ENCODE measurements at regions not wholly inside any gene's neighbourhood (a gene's known extent, or its start where the extent isn't known, plus 50 kb on each side); places are given as distances from the start of the nearest gene placed in this dataset.
"Not testable (repeated sequence)": the region's sequence is repeated elsewhere in the genome, so short reads cannot be mapped to it uniquely, and the experiment has no call there.

DNA sequence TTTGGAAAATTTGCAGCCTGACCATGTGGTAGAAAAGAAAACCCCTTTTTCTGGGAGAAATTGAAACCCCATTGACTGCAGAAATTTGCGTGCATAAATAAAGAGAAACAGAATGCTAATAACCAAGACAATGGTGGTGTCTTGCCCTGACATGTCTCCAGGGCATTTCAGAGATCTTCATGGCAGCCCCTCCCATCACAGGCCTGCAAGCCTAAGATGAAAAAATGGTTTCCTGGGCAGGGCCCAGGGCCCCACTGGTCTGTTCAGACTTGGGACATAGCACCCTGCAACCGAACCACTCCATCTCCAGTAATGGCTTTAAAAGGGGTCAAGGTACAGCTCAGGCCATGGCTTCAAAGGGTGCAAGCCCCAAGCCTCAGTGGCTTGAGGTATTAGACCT is 71.6 kb upstream of the SGIP1 start:
- no peak for DNase-seq

DNA sequence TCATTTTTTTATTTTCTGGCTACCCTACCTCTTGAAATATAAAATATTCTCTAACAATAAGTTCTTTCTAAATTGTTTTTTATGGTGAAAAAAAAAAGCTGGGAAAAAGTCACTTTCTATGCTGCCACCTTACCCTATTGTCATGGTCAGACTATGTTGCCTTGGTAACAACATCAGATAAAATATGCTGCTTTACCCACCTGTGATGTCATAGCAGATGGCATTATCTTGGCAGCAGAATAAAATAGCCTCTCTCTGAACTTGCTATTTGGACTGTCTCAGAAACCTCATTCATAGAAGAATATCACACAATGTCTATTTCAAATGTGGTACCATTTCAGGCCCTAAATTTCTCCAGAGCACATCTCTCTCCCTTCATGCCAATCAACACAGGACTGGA is 69.6 kb upstream of the SGIP1 start:
- DNase-seq = no peak

DNA sequence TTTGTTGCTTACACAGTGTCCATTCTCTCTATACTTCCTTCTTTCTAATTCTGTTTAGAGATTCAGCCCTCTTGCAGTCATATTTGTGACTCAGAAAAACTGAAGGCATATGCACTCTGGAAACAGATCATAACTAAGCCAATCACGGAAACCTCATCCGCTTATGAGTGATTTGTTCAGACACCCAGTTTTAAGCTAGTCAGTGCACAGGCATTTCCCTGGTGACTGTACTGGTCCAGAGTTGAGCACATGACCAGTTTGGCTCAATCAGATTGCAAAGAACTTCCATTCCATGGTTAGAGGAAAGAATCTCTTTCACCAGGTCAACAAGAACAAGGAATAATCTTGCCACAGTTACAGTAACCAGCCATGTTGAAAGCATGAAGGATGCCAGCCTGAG is 69.2 kb upstream of the SGIP1 start:
- no peak for DNase-seq

DNA sequence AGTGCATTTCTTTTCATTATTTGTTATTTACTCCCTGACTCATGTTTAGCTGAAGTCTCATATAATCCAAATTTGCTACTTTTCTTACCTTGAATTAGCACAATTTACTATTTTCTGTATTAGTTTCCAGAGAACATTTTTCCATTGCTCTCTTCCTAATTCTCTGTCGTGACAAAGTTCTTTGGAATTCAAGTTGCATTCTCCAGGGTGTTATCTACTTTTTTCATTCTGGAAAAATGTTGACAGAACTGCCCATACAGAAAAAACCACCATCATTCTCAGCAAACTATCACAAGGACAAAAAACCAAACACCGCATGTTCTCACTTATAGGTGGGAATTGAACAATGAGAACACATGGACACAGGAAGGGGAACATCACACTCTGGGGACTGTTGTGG is 67.3 kb upstream of the SGIP1 start:
- DNase-seq = not testable (repeated sequence)

DNA sequence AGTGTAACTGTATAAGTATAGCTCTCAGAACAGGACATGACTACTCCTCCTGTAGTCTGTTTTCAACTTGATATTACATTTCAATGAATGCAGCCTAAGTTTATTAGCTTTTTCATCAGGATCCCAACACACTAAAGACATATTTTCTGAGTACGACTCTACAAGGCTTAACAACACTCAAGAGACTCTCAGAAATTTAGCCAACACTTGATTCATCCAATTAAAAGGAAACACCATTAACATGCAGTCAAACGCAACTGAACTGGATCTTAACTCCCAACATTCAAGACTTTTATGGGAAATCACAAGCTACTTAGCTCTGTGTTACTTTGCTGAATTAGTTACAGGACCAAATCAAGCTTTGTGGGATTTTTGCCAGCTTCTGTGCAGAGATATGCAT is 65.2 kb upstream of the SGIP1 start:
- no peak for DNase-seq

DNA sequence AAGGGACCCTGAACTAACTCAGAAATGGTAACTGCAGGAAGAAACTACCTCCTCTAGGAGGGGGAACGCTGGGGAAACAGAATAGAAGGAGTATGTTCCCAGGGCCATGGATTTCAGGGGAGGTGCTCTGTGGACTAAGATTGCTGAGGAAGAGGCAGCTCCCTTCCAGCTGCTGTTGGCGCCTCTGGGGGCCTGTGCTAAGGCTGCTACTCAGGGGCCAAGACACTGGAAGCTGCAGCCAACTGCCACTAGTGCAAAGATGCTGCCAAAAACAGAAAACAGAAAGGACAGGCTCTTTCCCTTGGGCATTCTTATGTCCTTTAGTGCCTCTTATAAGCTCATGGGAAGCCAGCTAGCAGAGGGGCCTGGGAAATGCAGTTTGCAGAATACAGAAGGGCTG is 58.0 kb upstream of the SGIP1 start:
- no peak for DNase-seq

DNA sequence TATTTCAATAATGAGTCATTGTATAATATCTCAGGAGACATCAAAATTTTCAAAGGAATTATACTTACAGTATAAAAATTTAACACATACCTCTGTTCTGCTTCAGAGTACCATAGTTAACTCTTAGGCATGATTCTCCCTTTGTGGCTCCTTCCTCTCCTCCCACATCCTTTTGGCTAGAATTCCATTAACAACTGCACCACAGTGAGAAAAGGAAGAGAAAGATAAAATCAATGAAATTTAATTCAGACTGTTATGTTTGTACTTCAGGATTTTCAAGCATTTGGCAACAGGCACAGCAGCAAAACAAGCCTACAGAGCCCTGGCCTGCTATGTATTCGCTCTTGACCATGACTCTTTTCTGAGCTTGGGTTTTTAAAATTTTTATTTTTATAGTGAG is 57.2 kb upstream of the SGIP1 start:
- no peak for DNase-seq

DNA sequence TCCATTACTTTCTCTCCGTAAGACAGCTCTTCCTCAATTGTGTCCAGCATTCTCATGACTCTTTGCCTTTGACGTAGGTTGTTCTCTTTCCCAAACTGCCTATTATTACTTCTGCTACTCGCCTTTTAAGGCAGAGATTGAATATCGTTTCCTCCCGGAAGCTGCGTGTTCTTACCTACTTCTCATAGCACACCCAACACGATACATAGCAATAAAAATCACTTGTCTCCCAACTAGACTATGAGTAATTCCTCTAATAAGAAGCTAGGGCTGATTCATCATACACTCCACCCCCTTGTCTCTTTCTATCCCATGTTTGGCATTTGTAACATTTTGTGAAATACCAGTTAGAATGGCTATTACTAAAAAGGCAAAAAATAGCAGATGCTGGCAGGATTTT is 55.8 kb upstream of the SGIP1 start:
- no peak for DNase-seq

DNA sequence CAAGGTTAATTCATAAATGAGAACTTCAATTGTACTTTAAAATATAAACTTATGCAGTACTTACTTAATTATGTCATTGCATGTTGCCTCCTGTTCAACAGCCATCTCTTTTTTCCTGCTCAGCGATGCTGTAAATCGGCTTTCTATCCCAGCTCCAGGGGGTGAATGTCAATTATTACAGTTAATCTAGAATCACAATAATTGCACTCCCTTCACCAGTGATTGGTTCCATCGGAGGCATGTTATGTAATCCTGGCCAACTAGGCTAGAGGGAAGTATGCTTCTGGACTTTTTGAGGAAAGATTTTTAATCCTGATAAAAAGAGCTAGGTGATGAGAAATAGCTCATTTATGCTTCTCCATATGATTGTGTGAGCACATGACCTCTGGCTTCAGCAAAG is 53.8 kb upstream of the SGIP1 start:
- DNase-seq = no peak

DNA sequence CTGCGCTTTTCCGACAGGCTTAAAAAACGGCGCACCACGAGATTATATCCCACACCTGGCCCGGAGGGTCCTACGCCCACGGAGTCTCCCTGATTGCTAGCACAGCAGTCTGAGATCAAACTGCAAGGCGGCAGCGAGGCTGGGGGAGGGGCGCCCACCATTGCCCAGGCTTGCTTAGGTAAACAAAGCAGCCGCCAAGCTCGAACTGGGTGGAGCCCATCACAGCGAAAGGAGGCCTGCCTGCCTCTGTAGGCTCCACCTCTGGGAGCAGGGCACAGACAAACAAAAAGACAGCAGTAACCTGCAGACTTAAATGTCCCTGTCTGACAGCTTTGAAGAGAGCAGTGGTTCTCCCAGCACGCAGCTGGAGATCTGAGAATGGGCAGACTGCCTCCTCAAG is 52.7 kb upstream of the SGIP1 start:
- DNase-seq = not testable (repeated sequence)
